Pancreas (tissue), 10 donors: ENCODE measurements at regions not wholly inside any gene's neighbourhood (a gene's known extent, or its start where the extent isn't known, plus 50 kb on each side); places are given as distances from the start of the nearest gene placed in this dataset.
A peak's percentile ranks its signal among the peaks of the same experiment; 100 is the strongest.
"Not testable (repeated sequence)": the region's sequence is repeated elsewhere in the genome, so short reads cannot be mapped to it uniquely, and the experiment has no call there.

Source experiments
- ATAC-seq, 4 donors: fragments of 200-7000 bp; cut with Tn5 transposase; one replicate each; pipeline versions ENCODE4 v1.8.0 to v1.9.1; 2020; ENCODE audit warnings: mild to moderate bottlenecking in 4 of 4, moderate library complexity in 4 of 4
- DNase-seq, 6 donors: peaks; one replicate each; pipeline ENCODE4 v3.0.0-alpha.2; 2020
- FAIRE-seq: peaks from 2 replicates; lab custom pipeline; 2012; peaks lifted over from hg19 to GRCh38; lab: Jason Lieb, UNC
- H3K27ac ChIP-seq, 4 donors: fragments of 200-600 bp; sonication (generic); 1 replicate in 3 of 4; 2 replicates in 1 of 4; pipeline versions ENCODE4 v1.5.0 to v1.8.0; 2020
- H3K27me3 ChIP-seq, 4 donors: fragments of 200-600 bp; one replicate each; pipeline ENCODE4 v1.8.0; 2021
- H3K36me3 ChIP-seq, 3 donors: fragments of 200-600 bp; sonication (generic) in 1 of 3; one replicate each; pipeline versions ENCODE4 v1.5.0 to v1.8.0; 2020 to 2021
- H3K4me1 ChIP-seq, 3 donors: fragments of 200-600 bp; one replicate each; pipeline ENCODE4 v1.8.0; 2021
- H3K4me3 ChIP-seq, 4 donors: fragments of 200-600 bp; sonication (generic) in 2 of 4; one replicate each; pipeline versions ENCODE4 v1.5.0 to v1.8.0; 2020 to 2021
- H3K9me3 ChIP-seq, 4 donors: fragments of 200-600 bp; one replicate each; pipeline ENCODE4 v1.8.0; 2021
- WGBS, 2 donors: extraction: QIAGEN DNeasy Blood & Tissue Kit; methylation state at CpG; one replicate each; pipeline ENCODE4 v1.1.7; 2013; 5-methylcytosine and 5-hydroxymethylcytosine counted together
- intact Hi-C, 3 donors: fragments of 100-400 bp; cut with DNase I; formaldehyde crosslinking; loops; one replicate each; pipeline versions ENCODE4 v1.11.1 to v1.14.2; 2022
- donor health status: healthy with polysubstance abuse.
- donor health status: DM: no; HTN: no; CAD: no; lungs with moderate emphysema.
- donor health status: DM: no; HTN: no; CAD: no.
- donor health status: control.
- donor health status: control.
- donor health status: Bipolar disorder and iron deficiency.
- donor health status: DM: yes; HTN: yes; CAD: no.
- donor health status: DM: no; HTN: no; CAD: no.
- donor health status: DM: no; HTN: no; CAD: no.
- donor health status: DM: yes; HTN: yes; CAD: no.

DNA sequence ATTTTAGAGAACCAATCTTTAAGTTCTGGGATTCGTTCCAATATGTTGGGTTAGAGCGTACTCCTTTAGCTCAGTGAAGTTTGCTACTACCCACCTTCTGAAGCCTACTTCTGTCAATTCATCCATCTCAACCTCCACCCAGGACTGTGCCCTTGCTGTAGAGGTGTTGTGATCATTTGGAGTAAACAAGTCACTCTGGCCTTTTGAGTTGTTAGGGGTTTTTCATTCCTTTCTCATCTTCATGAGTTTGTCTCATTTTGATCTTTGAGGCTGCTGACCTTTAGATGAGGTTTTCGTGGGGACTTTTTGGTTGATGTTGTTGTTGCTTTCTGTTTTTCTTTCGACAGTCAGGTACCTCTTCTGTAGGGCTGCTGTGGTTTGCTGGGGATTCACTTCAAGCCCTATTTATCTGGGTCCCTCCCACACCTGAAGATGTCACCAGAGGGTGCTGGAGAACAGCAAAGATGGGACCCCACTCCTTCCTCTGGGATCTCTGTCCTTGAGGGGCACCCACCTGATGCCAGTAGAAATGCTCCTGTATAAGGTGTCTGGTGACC lies 158.4 kb downstream of the ANKRD36B start:
- intact Hi-C loops, ATAC-seq, H3K4me3 ChIP-seq, H3K4me1 ChIP-seq, H3K27me3 ChIP-seq, H3K36me3 ChIP-seq, H3K27ac ChIP-seq, FAIRE-seq, H3K9me3 ChIP-seq, DNase-seq: not testable (repeated sequence)
- WGBS, 2 donors = no CpG with 5 or more reads among the region's 4 CpGs

DNA sequence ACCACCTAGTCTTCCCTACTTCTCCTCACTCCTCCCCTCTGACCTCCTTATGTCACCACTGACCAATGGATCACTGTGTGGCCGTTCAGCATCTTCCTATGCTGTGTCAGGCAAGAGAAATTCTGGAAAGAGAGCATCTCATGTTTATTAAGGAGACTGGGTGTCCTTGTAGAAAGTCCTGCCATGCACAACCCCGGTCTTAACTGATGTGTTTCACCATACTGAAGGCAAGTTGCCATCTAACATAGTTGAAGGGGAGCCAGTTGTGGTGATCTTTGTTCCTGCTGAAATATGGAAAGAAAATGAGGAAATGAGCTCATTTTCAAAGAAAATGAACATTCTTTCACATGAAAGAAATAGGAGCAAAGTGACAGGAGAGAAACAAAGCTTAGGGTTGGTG lies 167.3 kb downstream of the ANKRD36B start:
- intact Hi-C loops, H3K9me3 ChIP-seq, H3K4me1 ChIP-seq, FAIRE-seq, H3K27me3 ChIP-seq, H3K27ac ChIP-seq, DNase-seq, H3K4me3 ChIP-seq, H3K36me3 ChIP-seq: not testable (repeated sequence)
- no CpG with 5 or more reads among the region's 2 CpGs for WGBS, 2 donors
- ATAC-seq = peak in 1 of 4 donors; percentile 46

DNA sequence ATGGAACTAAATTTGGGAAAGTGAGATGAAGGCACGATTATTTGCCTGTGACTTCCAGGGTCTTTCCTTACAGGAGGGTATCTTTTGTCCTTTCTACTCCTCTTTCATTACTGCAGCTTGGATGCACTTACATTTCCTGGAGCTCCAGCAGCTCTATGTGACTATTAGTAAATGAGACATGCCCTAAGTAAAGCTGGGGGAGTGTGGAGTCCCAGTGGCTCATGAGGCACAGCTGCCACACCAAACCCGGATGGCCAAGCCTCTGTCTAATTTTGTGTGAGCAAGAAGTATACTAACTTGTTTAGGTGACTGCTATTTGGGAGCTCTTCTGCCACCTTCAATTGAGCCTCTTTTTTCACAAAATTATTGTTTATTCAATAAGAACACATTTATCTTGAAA lies 183.3 kb downstream of the ANKRD36B start:
- H3K4me3 ChIP-seq, ATAC-seq, H3K9me3 ChIP-seq, DNase-seq, H3K27ac ChIP-seq, H3K27me3 ChIP-seq, FAIRE-seq, H3K4me1 ChIP-seq, H3K36me3 ChIP-seq, intact Hi-C loops: not testable (repeated sequence)
- WGBS, 2 donors = no CpG with 5 or more reads among the region's 2 CpGs

DNA sequence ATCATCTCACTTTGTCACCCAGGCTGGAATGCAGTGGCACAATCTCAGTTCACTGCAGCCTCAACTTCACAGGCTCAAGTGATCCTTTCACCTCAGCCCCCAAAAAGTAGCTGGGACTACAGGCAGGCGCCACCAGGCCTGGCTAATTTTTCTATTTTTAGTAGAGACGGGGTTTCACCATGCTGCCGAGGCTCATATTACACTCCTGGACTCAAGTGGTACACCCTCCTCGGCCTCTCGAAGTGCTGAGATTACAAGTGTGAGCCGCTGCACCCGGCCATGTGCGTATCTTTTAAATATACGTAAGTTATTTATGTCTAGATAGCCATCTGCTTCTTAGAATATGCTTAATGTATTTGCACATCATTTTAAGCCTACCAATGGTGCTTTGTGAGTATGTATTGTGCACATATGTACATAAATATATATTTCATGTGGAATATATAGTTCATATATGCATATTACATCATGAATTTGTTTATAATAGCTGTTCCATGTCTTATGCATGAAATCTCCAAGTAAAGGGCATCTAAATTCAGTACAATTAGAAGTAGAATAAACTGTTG lies 184.4 kb downstream of the ANKRD36B start:
- DNase-seq, intact Hi-C loops, ATAC-seq, H3K9me3 ChIP-seq, FAIRE-seq, H3K27ac ChIP-seq, H3K4me3 ChIP-seq, H3K4me1 ChIP-seq, H3K27me3 ChIP-seq, H3K36me3 ChIP-seq: not testable (repeated sequence)
- 71 to 91% methylated on average over 4 to 7 of the region's 9 CpGs for WGBS, 2 donors

DNA sequence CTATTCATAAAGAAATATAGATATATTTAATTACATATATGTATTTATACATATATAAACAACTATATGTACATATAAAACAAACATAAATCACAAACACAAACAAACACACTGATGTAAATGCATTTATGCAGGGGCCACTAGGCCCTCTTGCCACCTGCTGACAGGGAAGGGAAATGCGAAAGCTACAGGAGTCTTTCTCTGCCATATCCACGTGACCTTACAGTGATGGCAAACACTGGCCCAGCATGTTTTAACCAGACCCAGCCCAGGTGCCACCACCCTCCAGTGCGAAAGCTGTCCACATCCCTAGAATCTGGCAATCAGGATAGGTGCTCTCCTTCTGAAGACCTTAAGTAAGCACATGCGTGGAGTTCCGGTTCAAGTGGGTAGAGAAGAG lies 187.0 kb downstream of the ANKRD36B start:
- H3K36me3 ChIP-seq, DNase-seq, intact Hi-C loops, H3K27ac ChIP-seq, H3K4me1 ChIP-seq, ATAC-seq, H3K9me3 ChIP-seq, FAIRE-seq, H3K27me3 ChIP-seq, H3K4me3 ChIP-seq: not testable (repeated sequence)
- no CpG with 5 or more reads among the region's 5 CpGs for WGBS, 2 donors

DNA sequence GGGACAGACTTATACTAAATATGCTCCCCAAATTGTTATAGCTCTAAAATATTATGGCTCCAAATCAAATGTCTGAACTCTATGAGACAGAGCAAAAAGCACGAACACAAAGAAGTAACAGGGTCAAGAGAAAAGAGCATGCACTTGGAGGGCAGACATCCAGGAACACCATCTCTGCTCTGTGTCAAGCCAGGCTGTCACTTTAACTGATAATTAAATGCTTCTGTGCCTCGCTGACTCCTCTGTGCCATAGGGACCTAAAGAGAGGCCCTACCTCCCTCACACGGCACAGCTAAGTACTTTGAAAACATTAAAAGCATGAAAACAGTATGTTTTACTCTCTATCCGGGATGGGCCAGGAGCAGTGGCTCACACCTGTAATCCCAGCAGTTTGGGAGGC lies 194.0 kb downstream of the ANKRD36B start:
- DNase-seq, H3K27ac ChIP-seq, ATAC-seq, intact Hi-C loops, H3K9me3 ChIP-seq, FAIRE-seq, H3K27me3 ChIP-seq, H3K36me3 ChIP-seq, H3K4me1 ChIP-seq, H3K4me3 ChIP-seq: not testable (repeated sequence)
- 60 to 64% methylated on average over 1 to 2 of the region's 4 CpGs for WGBS, 2 donors

DNA sequence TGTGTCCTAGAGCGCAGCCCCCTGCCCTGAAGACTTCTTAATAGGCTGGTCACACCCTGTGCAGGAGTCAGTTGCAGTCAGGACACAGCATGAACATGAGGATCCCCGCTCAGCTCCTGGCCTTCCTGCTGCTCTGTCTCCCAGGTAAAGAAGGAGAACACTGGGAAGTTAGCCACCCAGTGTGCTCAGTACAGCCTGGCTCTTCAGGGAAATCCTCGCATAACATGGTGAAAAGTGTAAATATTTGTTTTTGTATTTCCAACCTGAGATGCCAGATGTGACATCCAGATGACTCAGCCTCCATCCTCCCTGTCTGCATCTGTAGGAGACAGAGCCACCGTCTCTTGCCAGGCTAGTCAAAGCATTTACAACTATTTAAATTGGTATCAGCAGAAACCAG lies 203.9 kb downstream of the ANKRD36B start:
- intact Hi-C loops, DNase-seq: not testable (repeated sequence)

DNA sequence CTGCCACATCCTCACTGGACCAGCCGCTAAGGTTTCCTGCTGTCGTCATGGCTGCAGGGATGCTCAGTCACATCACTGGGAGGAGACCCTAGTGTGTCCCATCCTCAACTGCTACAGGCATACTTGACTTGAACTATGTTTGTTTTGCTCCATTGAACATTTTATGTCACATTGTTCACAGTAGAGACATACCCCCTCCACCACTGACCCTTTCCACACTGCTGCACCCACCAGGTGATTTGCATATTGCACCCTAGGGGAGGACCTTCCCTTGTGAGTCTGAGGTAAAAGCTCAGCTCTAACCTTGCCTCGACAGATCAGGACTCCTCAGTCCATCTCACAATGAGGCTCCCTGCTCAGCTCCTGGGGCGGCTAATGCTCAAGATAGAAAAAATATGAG lies 213.8 kb downstream of the ANKRD36B start:
- FAIRE-seq, ATAC-seq: not testable (repeated sequence)

More for the DNA sequence above, 203.9 kb downstream of the ANKRD36B start:
- peak in 1 of 4 donors; percentile 41 for ATAC-seq
- FAIRE-seq, H3K4me1 ChIP-seq, H3K27ac ChIP-seq, H3K36me3 ChIP-seq, H3K9me3 ChIP-seq, H3K27me3 ChIP-seq, H3K4me3 ChIP-seq: not testable (repeated sequence)
- no CpG with 5 or more reads among the region's 4 CpGs for WGBS, 2 donors

DNA sequence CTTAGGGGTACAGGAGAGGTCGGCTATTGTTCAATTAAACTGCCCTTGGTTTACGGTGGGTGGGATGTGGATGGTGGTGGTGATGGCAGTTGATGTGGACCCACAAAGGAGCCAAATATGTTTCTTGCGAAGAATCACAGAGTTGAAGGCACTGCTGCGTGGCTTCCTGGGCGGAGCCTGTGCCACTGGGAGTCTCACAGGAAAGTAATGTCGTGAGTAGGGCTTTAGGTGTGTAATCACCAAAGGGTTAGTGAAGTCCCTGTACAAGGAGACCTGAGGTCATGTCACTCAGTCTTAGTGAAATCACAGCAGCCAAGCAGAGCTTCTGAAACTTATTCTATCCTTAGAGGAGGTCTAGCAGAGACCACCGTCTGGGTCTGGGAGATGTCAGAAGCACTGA lies 215.3 kb downstream of the ANKRD36B start:
- H3K4me3 ChIP-seq, ATAC-seq, H3K27ac ChIP-seq, H3K4me1 ChIP-seq, DNase-seq, intact Hi-C loops, H3K27me3 ChIP-seq, FAIRE-seq, H3K9me3 ChIP-seq, H3K36me3 ChIP-seq: not testable (repeated sequence)
- no CpG with 5 or more reads among the region's 7 CpGs for WGBS, 2 donors

More for the DNA sequence above, 213.8 kb downstream of the ANKRD36B start:
- H3K4me3 ChIP-seq, H3K9me3 ChIP-seq, H3K4me1 ChIP-seq, H3K27me3 ChIP-seq, DNase-seq, intact Hi-C loops, H3K36me3 ChIP-seq, H3K27ac ChIP-seq: not testable (repeated sequence)
- WGBS, 2 donors = no CpG with 5 or more reads among the region's 4 CpGs

DNA sequence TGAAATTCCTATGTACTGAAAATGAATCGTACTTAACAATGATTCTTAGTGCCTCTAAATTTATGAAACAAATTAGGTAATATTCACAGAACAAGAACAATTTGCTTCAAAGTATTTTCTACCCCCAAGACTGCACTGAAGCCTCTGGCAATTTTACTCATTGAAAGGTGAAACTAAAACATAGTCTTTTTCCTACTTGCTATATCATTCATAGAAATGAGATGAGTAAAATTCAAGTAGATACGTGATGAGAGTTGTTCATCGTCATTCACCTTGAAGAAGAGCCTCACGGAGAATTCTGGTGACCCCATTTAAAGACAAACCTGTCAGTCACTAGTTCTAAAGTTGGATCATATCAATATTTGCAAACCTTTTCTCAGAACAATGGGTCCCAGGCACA lies 226.5 kb downstream of the ANKRD36B start:
- no CpG with 5 or more reads among the region's 4 CpGs for WGBS, 2 donors
- DNase-seq, H3K27me3 ChIP-seq, H3K9me3 ChIP-seq, H3K4me1 ChIP-seq, H3K36me3 ChIP-seq, ATAC-seq, FAIRE-seq, intact Hi-C loops, H3K4me3 ChIP-seq, H3K27ac ChIP-seq: not testable (repeated sequence)
